WTC11 (cell line): ENCODE measurements at regions not wholly inside any gene's neighbourhood (a gene's known extent, or its start where the extent isn't known, plus 50 kb on each side); places are given as distances from the start of the nearest gene placed in this dataset.

Experiments used
- HMGXB4 ChIP-seq: sonication (generic); formaldehyde crosslinking; IDR thresholded peaks from 2 replicates; pipeline ENCODE4 v1.8.1; 2023; ENCODE audit warnings: mild to moderate bottlenecking, moderate library complexity, missing genetic modification reagents
- KAT7 ChIP-seq: sonication (generic); formaldehyde crosslinking; IDR thresholded peaks from 2 replicates; pipeline ENCODE4 v1.8.1; 2023; ENCODE audit warnings: missing genetic modification reagents, mild to moderate bottlenecking, borderline replicate concordance

DNA sequence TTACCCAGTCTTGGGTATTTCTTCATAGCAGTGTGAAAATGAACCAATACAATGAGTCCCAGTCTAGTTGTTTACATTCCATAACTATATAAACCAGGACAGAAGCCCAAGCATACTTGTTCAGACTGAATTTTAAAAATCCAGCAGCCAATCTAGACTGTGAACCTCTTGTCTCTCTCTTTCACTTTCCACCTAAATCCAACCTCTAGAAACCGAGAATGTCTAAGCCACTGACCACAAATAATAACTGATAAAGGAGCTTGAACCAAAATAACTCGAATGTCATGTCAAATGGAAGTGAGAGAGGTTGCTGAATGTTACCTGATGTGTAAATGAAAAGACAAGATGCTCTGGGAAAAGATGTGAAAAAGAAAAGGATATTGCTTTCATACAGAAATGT lies 544.7 kb downstream of the NLGN4X start:
- TF ChIP-seq HMGXB4, result no peak
- TF ChIP-seq KAT7 (CRISPR knock-in tag), result no peak
